ENCODE measurements at regions not wholly inside any gene's neighbourhood (a gene's known extent, or its start where the extent isn't known, plus 50 kb on each side); places are given as distances from the start of the nearest gene placed in this dataset.

DNA sequence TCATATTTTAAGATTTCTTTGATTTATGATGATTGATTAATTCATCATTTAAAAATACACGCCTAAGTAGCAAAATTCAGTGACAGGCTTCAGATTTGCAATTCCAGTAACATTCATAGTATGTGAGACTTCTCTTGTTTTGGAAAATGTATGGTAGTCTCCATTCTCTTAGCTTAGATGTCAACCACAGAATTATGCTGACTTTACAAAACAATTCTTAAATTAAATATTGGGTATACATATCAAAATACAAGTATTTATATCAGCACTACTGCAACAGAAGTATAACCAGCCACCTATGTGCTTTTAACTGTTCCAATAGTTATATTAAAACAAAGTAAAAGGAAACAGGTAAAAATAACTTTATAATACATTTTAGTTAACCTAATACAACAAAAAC is 1328.6 kb upstream of the ADGRL2 start:
- Histone ChIP-seq H3K27me3 (ENCODE audit: control insufficient read depth in 2 of 2, insufficient read depth in 2 of 2, low read length in 2 of 2) (no peaks in the 10 kb centered on the region), H3K36me3 (replicated peaks in 1 of 2; ENCODE audit: control insufficient read depth in 1 of 2, insufficient read depth in 2 of 2, low read length in 2 of 2) (no peaks in the 10 kb centered on the region), H4K20me1 (ENCODE audit: insufficient read depth, low read length) (no peaks in the 10 kb centered on the region), H3K9me3 (replicated peaks in 1 of 2; ENCODE audit: control insufficient read depth in 1 of 2, insufficient read depth in 1 of 2, low read length in 2 of 2) (peaks cover 0 to 3% of the 10 kb centered on the region in 2 donors), H3K4me3 (replicated peaks in 1 of 3; ENCODE audit: low read depth in 2 of 3, low read length in 3 of 3) (no peak overlapping the region), H3K4me1 (ENCODE audit: control insufficient read depth in 1 of 2, insufficient read depth in 2 of 2, low read length in 2 of 2) (no peaks in the 10 kb centered on the region), H2AFZ (ENCODE audit: insufficient read depth, low read depth, low read length, poor library complexity, severe bottlenecking) (no peak overlapping the region), H3K79me2 (ENCODE audit: insufficient read depth, low read length) (no peaks in the 10 kb centered on the region), H3K4me2 (replicated peaks; ENCODE audit: extremely low read depth, low read length, poor library complexity, severe bottlenecking) (no peak overlapping the region), H3K27ac (ENCODE audit: low read depth in 1 of 2, low read length in 2 of 2) (no peak overlapping the region), H3K9ac (ENCODE audit: insufficient read depth, low read length, poor library complexity, severe bottlenecking) (no peak overlapping the region)
- DNase-seq: no peak
- WGBS (ENCODE audit: insufficient coverage): no CpG with 5 or more reads among the region's 1 CpG
- H3K27ac Mint-ChIP-seq: no peak overlapping the region
- TF ChIP-seq, protein P1, sequence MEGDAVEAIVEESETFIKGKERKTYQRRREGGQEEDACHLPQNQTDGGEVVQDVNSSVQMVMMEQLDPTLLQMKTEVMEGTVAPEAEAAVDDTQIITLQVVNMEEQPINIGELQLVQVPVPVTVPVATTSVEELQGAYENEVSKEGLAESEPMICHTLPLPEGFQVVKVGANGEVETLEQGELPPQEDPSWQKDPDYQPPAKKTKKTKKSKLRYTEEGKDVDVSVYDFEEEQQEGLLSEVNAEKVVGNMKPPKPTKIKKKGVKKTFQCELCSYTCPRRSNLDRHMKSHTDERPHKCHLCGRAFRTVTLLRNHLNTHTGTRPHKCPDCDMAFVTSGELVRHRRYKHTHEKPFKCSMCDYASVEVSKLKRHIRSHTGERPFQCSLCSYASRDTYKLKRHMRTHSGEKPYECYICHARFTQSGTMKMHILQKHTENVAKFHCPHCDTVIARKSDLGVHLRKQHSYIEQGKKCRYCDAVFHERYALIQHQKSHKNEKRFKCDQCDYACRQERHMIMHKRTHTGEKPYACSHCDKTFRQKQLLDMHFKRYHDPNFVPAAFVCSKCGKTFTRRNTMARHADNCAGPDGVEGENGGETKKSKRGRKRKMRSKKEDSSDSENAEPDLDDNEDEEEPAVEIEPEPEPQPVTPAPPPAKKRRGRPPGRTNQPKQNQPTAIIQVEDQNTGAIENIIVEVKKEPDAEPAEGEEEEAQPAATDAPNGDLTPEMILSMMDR (IDR thresholded peaks at IDR 0.05): no peak
- intact Hi-C loops (cut with micrococcal nuclease): no loop called here
- H3K36me3 Mint-ChIP-seq: no peaks in the 10 kb centered on the region
- H3K27me3 Mint-ChIP-seq (ENCODE audit: low read depth in 3 of 3): no peaks in the 10 kb centered on the region
- no peaks in the 10 kb centered on the region for H3K4me1 Mint-ChIP-seq
- peaks cover 0 to 7% (median 1%) of the 10 kb centered on the region in 7 donors for H3K9me3 Mint-ChIP-seq
- no peak overlapping the region for H3K4me3 Mint-ChIP-seq

DNA sequence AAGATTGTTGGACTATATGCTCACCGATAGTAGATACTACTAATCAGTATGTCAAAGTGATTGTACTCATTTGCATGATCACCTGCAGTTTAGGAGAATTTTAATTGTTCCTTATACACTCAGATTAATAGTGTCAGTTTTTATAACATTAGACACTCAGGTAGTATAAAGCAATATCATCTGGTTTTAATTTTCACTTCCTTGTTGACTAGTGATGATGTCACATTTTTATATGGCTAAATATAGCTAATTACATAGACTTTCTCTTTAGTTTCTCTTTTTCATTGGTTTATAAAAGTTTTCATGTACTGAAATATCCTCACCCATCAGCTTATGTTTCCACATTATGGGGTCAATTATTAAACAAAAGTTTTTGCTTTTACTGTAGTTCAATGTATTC is 1332.4 kb upstream of the ADGRL2 start:
- no peak overlapping the region for H3K4me2 ChIP-seq (replicated peaks; ENCODE audit: extremely low read depth, low read length, poor library complexity, severe bottlenecking)
- no peaks in the 10 kb centered on the region for H4K20me1 ChIP-seq (ENCODE audit: insufficient read depth, low read length)
- H3K36me3 ChIP-seq (replicated peaks in 1 of 2; ENCODE audit: control insufficient read depth in 1 of 2, insufficient read depth in 2 of 2, low read length in 2 of 2): no peaks in the 10 kb centered on the region
- peaks cover 0 to 1% (median 0%) of the 10 kb centered on the region in 3 donors for H3K27me3 Mint-ChIP-seq (ENCODE audit: low read depth in 3 of 3)
- no peaks in the 10 kb centered on the region for H3K4me1 Mint-ChIP-seq
- no peak overlapping the region for H3K27ac ChIP-seq (ENCODE audit: low read depth in 1 of 2, low read length in 2 of 2)
- no peaks in the 10 kb centered on the region for H3K36me3 Mint-ChIP-seq
- peaks cover 0 to 7% of the 10 kb centered on the region in 2 donors for H3K9me3 ChIP-seq (replicated peaks in 1 of 2; ENCODE audit: control insufficient read depth in 1 of 2, insufficient read depth in 1 of 2, low read length in 2 of 2)
- H3K4me1 ChIP-seq (ENCODE audit: control insufficient read depth in 1 of 2, insufficient read depth in 2 of 2, low read length in 2 of 2): no peaks in the 10 kb centered on the region
- H3K4me3 ChIP-seq (replicated peaks in 1 of 3; ENCODE audit: low read depth in 2 of 3, low read length in 3 of 3): no peak overlapping the region
- no peak overlapping the region for H3K4me3 Mint-ChIP-seq
- H3K79me2 ChIP-seq (ENCODE audit: insufficient read depth, low read length): no peaks in the 10 kb centered on the region
- no peak overlapping the region for H3K9ac ChIP-seq (ENCODE audit: insufficient read depth, low read length, poor library complexity, severe bottlenecking)
- no CpG with 5 or more reads among the region's 1 CpG for WGBS (ENCODE audit: insufficient coverage)
- H3K9me3 Mint-ChIP-seq: peaks cover 0 to 16% (median 2%) of the 10 kb centered on the region in 7 donors
- intact Hi-C loops (cut with micrococcal nuclease): no loop called here
- DNase-seq: no peak
- TF ChIP-seq, protein P1 (IDR thresholded peaks at IDR 0.05): no peak
- H3K27me3 ChIP-seq (ENCODE audit: control insufficient read depth in 2 of 2, insufficient read depth in 2 of 2, low read length in 2 of 2): no peaks in the 10 kb centered on the region
- H2AFZ ChIP-seq (ENCODE audit: insufficient read depth, low read depth, low read length, poor library complexity, severe bottlenecking): no peak overlapping the region
- H3K27ac Mint-ChIP-seq: no peak overlapping the region
